CD4-positive, alpha-beta T cell (primary cell): ENCODE measurements at regions not wholly inside any gene's neighbourhood (a gene's known extent, or its start where the extent isn't known, plus 50 kb on each side); places are given as distances from the start of the nearest gene placed in this dataset.

Source experiments
- ATAC-seq: fragments of 200-7000 bp; cut with Tn5 transposase; one replicate; pipeline ENCODE4 v1.10.0; 2022; ENCODE audit warnings: mild to moderate bottlenecking; ENCODE audit not compliant: poor library complexity
- CTCF ChIA-PET: fragments of 350-600 bp; sonication (Branson Sonifier 250); formaldehyde crosslinking; loops from one replicate; lab custom pipeline; 2021; ENCODE audit warnings: antibody characterized with exemption, inconsistent platforms; lab: Charles Lee
- POLR2A ChIA-PET: fragments of 350-600 bp; sonication (Branson Sonifier 250); formaldehyde crosslinking; loops from one replicate; lab custom pipeline; 2021; ENCODE audit warnings: antibody characterized with exemption, inconsistent platforms; lab: Charles Lee
- DNase-seq, 14 experiments: peaks; one replicate each; pipeline ENCODE4 v3.0.0-alpha.2; 2013 to 2020; ENCODE audit warnings: mixed read lengths in 2 of 14
- H3K27ac ChIP-seq, 2 donors: one replicate each; pipeline versions ENCODE4 v1.5.1 to v1.7.0; 2013; ENCODE audit warnings: low read length in 2 of 2, low read depth in 1 of 2, mild to moderate bottlenecking in 1 of 2
- H3K27me3 ChIP-seq, 2 experiments: 1 replicate in 1 of 2; 2 replicates in 1 of 2; pipeline versions ENCODE4 v1.6.1 to v1.7.0; 2013; ENCODE audit warnings: low read length in 2 of 2, control low read depth in 1 of 2, mild to moderate bottlenecking in 1 of 2, moderate library complexity in 1 of 2; ENCODE audit not compliant: insufficient read depth in 2 of 2, control insufficient read depth in 1 of 2
- H3K36me3 ChIP-seq: one replicate; pipeline ENCODE4 v1.6.1; 2013; ENCODE audit warnings: low read length, control low read depth; ENCODE audit not compliant: insufficient read depth
- H3K4me1 ChIP-seq: one replicate; pipeline ENCODE4 v1.6.1; 2013; ENCODE audit warnings: low read length, control low read depth; ENCODE audit not compliant: insufficient read depth
- H3K4me3 ChIP-seq: one replicate; pipeline ENCODE4 v1.5.1; 2013; ENCODE audit warnings: mild to moderate bottlenecking, low read length, moderate library complexity
- H3K9me3 ChIP-seq, 2 experiments: 1 replicate in 1 of 2; 2 replicates in 1 of 2; pipeline versions ENCODE4 v1.6.1 to v1.7.0; 2013; ENCODE audit warnings: low read length in 2 of 2, mild to moderate bottlenecking in 2 of 2, control low read depth in 1 of 2, moderate library complexity in 1 of 2; ENCODE audit not compliant: control insufficient read depth in 1 of 2, insufficient read depth in 1 of 2
- H3K27ac Mint-ChIP-seq: one replicate; pipeline ENCODE4 v1.8.0; 2020; ENCODE audit warnings: mixed read lengths
- H3K27me3 Mint-ChIP-seq: one replicate; pipeline ENCODE4 v1.8.0; 2021; ENCODE audit warnings: mixed read lengths
- H3K36me3 Mint-ChIP-seq: one replicate; pipeline ENCODE4 v1.8.0; 2021; ENCODE audit warnings: low read depth, mixed read lengths
- H3K4me1 Mint-ChIP-seq: one replicate; pipeline ENCODE4 v1.8.0; 2021; ENCODE audit warnings: low read depth, mixed read lengths
- H3K4me3 Mint-ChIP-seq: one replicate; pipeline ENCODE4 v1.8.0; 2020; ENCODE audit warnings: mild to moderate bottlenecking, mixed read lengths
- H3K9me3 Mint-ChIP-seq: one replicate; pipeline ENCODE4 v1.8.0; 2020; ENCODE audit warnings: mixed read lengths
- intact Hi-C, 2 experiments: fragments of 100-400 bp; cut with DNase I in 1 of 2; cut with micrococcal nuclease in 1 of 2; formaldehyde crosslinking; loops; one replicate each; pipeline versions ENCODE4 v1.15.1 to v1.9.0; 2023 to 2025; cut with DNase I, micrococcal nuclease
- TF ChIP-seq, protein P1 (sequence below): fragments of 200-600 bp; IDR thresholded peaks from one replicate; pipeline ENCODE4 v1.8.0; 2022; ENCODE audit warnings: antibody characterized with exemption, mild to moderate bottlenecking

DNA sequence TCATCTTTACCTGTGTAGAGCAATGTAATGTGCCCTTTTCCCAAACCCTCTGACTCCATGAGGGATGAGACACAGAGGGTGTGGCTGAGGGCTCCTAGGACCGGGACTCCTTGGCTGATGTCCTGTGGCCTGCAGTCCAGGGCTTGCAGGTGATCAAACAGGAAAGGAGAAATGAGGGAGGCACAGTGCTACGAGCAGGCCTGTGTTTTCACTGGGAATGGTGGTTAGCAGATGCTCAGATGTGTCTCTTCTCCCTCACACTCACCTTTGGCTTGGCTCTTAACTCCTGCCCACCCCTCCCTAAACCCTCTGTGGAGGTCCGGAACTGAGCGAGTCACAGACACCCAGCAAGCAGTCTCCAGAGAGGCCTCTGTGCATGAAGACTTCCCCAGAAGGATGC lies 254.4 kb downstream of the DAD1 start:
- Histone ChIP-seq H3K27me3 (no peaks in the 10 kb centered on the region), H3K4me3 (no peak overlapping the region), H3K4me1 (no peaks in the 10 kb centered on the region), H3K27ac (no peak overlapping the region), H3K36me3 (no peaks in the 10 kb centered on the region), H3K9me3 (no peaks in the 10 kb centered on the region)
- TF ChIP-seq, protein P1, sequence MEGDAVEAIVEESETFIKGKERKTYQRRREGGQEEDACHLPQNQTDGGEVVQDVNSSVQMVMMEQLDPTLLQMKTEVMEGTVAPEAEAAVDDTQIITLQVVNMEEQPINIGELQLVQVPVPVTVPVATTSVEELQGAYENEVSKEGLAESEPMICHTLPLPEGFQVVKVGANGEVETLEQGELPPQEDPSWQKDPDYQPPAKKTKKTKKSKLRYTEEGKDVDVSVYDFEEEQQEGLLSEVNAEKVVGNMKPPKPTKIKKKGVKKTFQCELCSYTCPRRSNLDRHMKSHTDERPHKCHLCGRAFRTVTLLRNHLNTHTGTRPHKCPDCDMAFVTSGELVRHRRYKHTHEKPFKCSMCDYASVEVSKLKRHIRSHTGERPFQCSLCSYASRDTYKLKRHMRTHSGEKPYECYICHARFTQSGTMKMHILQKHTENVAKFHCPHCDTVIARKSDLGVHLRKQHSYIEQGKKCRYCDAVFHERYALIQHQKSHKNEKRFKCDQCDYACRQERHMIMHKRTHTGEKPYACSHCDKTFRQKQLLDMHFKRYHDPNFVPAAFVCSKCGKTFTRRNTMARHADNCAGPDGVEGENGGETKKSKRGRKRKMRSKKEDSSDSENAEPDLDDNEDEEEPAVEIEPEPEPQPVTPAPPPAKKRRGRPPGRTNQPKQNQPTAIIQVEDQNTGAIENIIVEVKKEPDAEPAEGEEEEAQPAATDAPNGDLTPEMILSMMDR: no peak
- H3K36me3 Mint-ChIP-seq: no peaks in the 10 kb centered on the region
- no peak for DNase-seq
- H3K27me3 Mint-ChIP-seq: no peaks in the 10 kb centered on the region
- POLR2A ChIA-PET: no interaction called here
- no peak for ATAC-seq
- no peak overlapping the region for H3K27ac Mint-ChIP-seq
- intact Hi-C loops: no loop called here
- H3K4me1 Mint-ChIP-seq: no peaks in the 10 kb centered on the region
- CTCF ChIA-PET: no interaction called here
- H3K9me3 Mint-ChIP-seq: no peaks in the 10 kb centered on the region
- H3K4me3 Mint-ChIP-seq: no peak overlapping the region

DNA sequence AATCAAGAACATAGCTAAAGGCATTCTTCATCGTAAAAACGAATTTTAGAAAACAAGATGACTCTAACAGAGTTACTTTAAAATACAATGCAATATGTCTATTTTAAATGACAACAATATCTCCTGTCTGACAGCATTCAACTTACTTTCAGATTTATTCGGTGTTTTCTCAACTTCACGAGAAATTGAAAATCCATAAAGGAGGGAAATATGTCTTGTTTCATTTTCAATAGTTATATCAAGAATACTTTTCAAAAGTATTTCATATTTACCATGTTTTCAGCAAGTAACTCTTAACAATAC lies 254.8 kb downstream of the DAD1 start:
- Mint-ChIP-seq H3K27me3 (no peaks in the 10 kb centered on the region), H3K27ac (no peak overlapping the region), H3K36me3 (no peaks in the 10 kb centered on the region), H3K4me1 (no peaks in the 10 kb centered on the region), H3K4me3 (no peak overlapping the region), H3K9me3 (no peaks in the 10 kb centered on the region)
- Histone ChIP-seq H3K27me3 (no peaks in the 10 kb centered on the region), H3K27ac (no peak overlapping the region), H3K4me1 (no peaks in the 10 kb centered on the region), H3K9me3 (no peaks in the 10 kb centered on the region), H3K36me3 (no peaks in the 10 kb centered on the region), H3K4me3 (no peak overlapping the region)
- ChIA-PET POLR2A (no interaction called here), CTCF (no interaction called here)
- TF ChIP-seq, protein P1: no peak
- no peak for DNase-seq
- ATAC-seq: no peak
- intact Hi-C loops: no loop called here

DNA sequence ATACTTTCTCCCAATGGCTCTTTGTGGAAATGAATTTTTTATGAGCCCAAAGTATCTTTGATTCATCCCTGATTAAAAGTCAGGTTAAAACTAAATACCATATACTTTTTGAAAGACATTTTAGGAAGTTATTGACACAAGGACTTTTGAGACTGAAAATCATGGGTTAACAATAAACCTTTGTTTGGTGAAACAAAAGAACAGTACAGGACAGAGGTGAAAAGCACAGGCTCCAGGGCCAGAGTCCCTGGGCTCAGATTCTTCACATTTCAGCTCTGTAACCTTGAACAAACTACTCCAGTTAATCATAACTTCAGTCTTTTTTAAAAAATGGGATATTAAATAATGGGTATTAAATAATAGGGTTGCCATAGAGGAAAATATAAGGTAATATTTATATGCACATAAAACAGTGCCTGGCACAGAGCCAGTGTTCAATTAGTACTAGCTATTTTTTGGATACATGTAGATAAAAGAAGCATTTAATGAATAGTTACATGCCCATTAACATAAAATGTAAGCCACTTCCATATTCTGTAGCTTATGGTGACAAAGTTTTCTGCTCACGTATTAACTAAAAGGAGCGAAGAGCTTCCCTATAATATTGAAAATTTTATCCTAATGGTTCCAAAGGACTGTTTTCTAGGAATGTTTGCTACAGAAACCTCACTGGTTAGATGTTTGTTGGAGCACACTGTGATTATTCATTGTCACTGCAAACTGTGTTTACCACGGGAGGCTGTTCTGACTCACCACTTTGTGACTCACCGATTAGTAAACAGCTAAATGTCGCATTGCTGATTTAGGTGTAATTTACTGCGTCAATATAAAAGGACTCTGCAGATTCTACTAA lies 255.4 kb downstream of the DAD1 start:
- Histone ChIP-seq H3K36me3 (no peaks in the 10 kb centered on the region), H3K27me3 (no peaks in the 10 kb centered on the region), H3K4me3 (no peak overlapping the region), H3K9me3 (no peaks in the 10 kb centered on the region), H3K4me1 (no peaks in the 10 kb centered on the region), H3K27ac (no peak overlapping the region)
- Mint-ChIP-seq H3K27me3 (no peaks in the 10 kb centered on the region), H3K36me3 (no peaks in the 10 kb centered on the region), H3K9me3 (no peaks in the 10 kb centered on the region), H3K4me1 (no peaks in the 10 kb centered on the region), H3K4me3 (no peak overlapping the region), H3K27ac (no peak overlapping the region)
- intact Hi-C loops: no loop called here
- ChIA-PET POLR2A (no interaction called here), CTCF (no interaction called here)
- TF ChIP-seq, protein P1: no peak
- no peak for ATAC-seq
- DNase-seq: peak in 1 of 14 experiments; percentile 13
